CD4-positive, alpha-beta T cell treated with Interleukin-17A for 4 hours (primary cell): ENCODE measurements at regions not wholly inside any gene's neighbourhood (a gene's known extent, or its start where the extent isn't known, plus 50 kb on each side); places are given as distances from the start of the nearest gene placed in this dataset.

ENCODE experiments used
- DNase-seq: peaks from one replicate; pipeline ENCODE4 v3.0.0-alpha.2; 2020; ENCODE audit warnings: mixed read lengths

DNA sequence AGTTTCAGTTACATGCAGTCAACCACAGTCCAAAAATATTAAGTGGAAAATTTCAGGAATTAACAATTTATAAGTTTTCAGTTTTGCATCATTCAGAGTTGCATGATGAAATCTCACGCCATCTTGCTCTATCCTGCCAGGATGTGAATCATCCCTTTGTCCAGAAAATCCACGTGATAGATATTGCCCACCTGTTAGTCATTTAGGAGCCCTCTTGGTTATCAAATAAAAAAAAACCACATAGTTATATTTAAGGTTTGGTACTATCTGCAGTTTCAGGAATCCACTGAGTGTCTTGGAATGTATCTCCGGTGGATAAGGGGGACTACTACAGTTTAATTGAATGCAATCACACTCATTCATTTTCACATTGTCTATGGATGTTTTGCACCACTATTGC is 1249.0 kb upstream of the CITED2 start:
- DNase-seq = no peak

DNA sequence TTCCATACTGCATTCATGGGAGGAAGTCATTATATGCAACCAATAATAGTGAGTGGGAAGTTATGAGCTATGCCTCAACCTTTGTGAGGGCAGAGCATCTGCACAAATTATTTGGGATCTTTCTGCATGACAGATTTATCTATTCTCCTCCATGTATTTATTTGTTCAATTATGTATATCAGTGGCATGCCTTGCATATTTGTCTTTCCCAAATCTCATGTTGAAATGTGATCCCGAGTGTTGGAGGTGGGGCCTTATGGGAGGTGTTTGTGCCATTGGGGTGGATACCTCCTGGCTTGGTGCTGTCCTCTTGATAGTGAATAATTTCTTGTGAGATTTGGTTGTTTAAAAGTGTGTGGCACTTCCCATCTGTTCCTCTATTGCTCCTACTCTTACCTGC is 1246.0 kb upstream of the CITED2 start:
- no peak for DNase-seq

GRCh38 chr6:140609956-140610355 is 1235.5 kb upstream of the CITED2 start:
- DNase-seq = no peak

DNA sequence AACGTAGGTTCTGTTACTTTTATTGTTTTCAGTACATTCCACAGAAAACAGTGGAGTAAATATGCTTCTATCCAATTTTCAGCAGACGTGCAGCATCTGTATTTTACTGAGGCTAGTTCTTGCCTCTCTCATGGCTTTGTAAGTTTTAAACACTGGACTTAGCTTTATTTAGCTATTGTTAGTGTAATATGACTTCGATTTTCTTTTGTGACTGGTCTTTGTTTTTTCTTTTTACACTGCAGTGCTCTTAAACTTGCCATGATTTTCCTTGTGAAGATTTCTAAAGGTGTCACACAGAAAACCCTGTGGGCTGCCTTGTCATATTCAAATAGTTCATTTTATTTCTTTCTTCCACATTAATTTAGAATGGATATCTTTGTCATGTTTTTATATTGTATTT is 1234.9 kb upstream of the CITED2 start:
- DNase-seq = no peak

- no peak for DNase-seq
Measured at GRCh38 chr6:140604786-140605185, 1230.3 kb upstream of the CITED2 start.

- no peak for DNase-seq
Measured at GRCh38 chr6:140602431-140603248, 1228.2 kb upstream of the CITED2 start.

DNA sequence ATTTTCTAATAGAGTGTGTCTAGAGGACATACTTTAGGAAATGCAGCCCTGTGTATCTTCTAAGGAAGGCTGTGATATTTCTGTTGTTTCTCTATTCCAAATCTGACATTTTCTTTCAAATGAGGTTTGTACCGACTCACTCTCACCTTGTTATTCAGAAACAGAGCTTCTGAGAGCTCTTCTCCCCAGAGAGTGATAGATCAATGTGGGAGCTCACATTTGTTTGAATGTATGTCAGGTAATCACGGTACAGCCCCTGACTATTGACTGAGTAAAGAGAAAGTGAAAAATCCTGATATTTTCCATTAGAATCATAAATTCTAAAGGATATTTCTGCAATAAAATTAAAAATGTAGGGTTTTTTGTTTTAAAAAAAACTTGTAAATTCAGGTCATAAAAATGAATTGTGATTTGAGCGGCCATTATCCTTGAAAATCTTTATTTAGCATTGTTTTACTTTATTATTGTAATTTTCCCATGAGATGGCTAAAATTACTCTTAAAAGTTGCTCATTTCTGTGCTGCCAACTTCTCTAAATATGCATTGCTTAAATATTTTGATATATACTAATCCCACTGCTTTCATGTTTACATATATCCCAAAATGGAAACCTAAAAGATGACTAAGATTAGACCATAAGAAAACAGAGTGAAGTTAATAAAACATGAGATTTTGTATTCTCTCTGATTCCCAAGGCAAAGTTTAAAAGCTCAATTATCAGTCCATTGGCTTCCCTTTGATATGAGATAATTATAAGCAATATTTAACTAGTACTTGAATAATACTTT is 1226.8 kb upstream of the CITED2 start:
- DNase-seq = no peak

DNA sequence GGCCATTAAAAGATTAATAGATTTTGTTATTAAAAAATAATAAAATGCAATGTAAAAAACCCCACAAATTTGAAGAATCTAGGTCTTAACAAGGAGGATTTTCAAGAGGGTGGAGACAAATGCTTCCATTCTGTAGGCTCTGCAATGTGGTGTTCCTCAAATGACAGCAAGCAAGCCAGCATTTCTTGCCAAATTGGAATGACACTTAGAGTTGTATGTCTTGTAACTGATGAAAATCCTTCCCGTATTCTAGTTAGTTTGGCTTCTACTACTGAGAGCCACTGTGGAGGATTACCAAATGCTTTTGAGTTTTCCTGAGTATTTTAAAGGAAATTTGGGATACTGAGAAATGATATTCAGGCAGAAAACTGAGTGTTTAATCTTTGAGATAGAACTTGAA is 1225.5 kb upstream of the CITED2 start:
- DNase-seq = no peak

DNA sequence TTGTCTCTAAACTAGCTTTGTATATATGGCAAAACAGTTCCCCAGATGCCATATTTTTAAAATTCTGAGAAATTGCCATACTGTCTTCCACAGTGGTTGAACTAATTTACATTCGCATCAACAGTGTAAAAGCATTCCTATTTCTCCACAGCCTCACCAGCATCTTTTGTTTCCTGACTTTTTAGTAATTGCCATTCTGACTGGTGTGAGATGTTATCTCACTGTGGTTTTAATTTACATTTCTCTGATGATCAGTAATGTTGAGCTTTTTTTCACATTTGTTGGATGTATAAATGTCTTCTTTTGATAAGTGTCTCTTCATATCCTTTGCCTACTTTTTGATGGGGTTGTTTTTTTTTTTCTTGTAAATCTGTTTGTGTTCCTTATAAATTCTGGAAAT is 1222.7 kb upstream of the CITED2 start:
- no peak for DNase-seq

- DNase-seq = no peak
Measured at GRCh38 chr6:140594806-140595128, 1220.3 kb upstream of the CITED2 start.

DNA sequence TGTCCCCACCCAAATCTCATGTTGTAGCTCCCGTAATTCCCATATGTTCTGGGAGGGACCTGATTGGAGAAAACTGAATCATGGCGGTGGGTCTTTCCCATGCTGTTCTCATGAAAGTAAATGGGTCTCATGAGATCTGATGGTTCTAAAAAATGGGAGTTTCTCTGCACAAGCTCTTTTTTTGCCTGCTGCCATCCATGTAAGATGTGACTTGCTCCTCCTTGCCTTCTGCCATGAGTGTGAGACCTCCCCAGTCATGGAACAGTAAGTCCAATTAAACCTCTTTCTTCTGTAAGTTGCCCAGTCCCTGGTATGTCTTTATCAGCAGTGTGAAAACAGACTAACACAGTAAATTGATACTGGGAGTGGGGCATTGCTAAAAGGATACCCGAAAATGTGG is 1218.4 kb upstream of the CITED2 start:
- no peak for DNase-seq

DNA sequence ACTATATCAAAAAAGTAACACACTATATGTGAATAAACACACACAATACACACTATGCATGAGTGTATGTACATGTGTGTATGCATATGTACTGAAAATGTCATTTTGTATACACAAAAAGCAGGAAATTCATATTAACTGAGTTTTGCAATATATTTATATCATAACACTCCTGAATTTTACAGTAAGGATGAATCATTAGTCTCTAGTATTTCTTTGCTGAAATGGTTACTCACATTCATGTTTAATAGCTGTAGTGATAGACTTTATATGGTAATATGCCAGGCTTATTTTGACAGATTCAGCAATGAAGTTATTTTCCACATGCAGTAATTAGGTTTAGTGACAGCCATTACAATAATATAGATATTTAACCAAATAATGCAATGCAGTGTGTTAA is 1216.2 kb upstream of the CITED2 start:
- no peak for DNase-seq

DNA sequence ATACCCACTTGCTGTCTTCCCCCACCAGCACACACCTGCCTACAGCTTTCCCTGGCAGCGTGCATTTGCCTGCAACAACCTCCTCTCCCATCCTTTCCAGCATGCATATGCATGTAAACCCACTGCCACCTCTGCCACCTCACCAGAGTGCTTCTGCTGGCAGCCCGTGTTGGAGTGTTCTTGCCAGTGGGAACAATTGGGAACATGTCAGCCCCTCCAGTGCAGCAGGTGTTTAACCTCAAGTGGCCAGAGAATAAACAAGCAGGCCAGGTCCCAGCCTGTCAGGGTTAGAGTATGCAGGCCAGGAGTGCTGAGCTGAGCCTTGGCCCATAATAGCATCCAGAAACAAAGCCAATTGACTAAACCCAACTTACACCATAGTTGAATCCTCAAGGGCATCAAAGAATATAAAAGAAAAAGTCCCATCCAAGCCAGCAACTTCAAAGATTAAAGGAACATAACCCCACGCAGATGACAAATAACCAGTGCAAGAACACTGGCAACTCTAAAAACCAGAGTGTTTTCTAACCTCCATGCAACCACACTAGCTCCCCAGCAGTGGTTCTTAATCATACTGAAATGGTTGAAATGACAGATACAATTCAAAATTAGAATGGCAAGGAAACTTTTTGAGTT is 1212.1 kb upstream of the CITED2 start:
- DNase-seq = no peak

DNA sequence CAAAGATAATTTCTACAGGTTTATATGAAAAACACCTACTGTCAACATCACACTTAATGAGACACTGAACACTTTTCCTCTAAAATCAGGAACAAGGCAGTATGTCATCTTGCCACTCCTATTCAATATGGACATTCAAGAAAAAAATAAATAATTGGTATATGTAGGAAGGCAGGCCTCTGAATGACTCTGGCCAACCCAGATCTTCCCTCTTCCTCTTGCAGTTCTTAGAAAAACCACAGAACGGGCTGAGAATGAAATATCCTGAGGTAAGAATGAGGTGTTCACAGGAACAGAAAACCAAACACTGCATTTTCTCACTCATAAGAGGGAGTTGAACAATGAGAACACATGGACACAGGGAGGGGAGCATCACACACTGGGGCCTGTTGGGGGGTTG is 1207.2 kb upstream of the CITED2 start:
- DNase-seq = no peak

DNA sequence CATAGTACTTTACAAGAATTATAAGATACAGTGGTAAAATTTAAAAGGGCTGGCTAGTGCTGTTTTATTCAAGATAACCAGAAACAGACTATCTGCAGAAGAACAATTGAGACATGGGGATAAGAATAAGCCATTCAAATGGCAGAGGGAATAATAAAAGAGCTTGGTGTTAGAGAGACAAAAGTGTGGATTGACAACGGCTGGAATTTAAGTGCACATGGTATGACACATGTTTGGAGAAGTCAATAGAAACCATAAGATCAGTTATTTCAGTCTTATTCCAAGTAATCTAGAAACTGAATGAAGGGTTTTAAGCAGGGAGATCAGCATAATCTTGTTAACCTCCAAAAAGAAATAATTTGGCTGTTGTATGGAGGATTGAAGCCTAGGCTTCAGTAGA is 1205.5 kb upstream of the CITED2 start:
- no peak for DNase-seq

DNA sequence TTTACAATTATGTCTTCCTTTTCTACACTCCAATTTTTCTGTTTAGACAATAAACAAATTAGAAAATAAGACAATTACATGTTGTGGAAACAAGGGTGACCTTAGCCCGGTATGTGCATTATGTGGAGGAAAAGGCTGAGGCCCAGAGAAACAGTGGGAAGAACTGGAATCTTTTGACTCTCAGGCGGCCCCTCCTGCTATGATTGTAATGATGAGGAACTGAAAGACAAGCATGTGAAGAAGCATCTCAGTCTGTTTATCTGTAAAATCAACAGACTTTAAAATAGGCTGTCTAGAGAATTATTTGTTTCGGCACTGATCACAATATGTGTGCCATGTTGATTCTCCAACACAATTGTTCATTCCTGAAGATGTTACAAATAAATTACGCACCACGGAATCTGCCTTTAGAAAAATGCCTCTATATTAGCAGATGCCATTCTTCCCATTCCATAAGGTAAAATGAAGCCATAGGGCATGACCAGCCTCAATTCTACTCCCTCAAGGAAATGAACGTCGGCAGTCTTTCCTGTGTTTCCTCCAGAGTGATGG is 1201.6 kb upstream of the CITED2 start:
- DNase-seq = no peak

DNA sequence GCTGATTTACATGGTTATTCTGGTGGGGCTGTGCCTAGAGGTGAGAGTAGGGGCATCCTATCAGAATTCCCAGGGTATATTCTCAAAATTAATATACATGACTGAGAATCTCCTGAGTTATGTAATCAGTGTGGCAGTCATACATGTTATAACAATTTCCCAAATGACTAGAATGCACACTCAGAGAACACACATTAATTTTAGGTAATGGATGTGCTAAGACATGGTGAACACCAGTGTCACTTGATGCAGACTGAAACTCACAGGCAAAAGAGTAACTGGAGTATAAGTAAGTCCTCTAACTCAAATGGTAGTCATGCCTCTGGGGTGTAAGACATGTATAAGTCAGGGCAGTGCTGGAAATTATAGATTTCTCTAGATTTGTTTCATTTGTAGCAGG is 1198.4 kb upstream of the CITED2 start:
- DNase-seq = no peak

DNA sequence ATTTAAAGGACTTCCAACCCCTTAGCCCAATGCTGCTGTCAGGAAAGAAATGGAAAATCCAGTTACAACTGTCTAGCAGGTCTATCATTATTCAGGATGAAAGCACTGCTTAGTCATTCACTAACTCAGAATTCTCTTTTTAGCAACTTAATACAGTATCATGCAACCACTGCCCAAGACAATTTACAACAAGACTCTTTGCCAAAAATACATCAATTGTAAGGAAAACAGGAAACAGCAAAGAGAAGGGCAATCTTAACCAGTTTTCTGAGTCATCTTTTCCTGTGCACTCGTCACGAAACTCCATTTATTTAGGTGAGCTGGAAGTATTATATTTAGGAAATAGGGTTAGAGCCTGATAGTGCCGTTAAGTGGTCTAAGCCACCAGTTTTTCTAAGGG is 1197.7 kb upstream of the CITED2 start:
- no peak for DNase-seq

- no peak for DNase-seq
Measured at GRCh38 chr6:140571145-140571544, 1196.7 kb upstream of the CITED2 start.

- no peak for DNase-seq
Measured at GRCh38 chr6:140567466-140567865, 1193.0 kb upstream of the CITED2 start.

DNA sequence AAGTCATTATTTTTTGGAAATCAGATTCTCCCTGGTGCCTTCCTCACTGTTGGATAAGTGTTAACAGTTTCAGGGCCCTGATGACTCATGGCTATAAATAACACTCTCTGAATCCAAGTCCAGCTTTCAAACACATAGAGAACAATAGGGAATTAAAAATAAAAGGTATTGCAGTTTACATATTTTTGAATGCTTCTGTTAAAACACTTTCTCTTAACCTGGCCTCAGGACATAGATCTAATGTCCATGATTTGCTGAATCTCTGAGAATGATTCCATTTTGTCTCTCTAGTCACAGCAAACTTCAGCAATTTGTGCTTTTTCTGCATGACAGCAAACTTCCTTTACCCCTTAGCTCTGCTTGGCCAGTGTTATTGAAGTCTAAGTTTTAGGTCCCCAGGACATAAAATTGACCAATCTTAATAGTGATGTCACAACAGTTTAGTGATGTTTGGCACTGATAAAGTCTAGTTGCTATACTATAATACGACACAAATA is 1192.4 kb upstream of the CITED2 start:
- no peak for DNase-seq

DNA sequence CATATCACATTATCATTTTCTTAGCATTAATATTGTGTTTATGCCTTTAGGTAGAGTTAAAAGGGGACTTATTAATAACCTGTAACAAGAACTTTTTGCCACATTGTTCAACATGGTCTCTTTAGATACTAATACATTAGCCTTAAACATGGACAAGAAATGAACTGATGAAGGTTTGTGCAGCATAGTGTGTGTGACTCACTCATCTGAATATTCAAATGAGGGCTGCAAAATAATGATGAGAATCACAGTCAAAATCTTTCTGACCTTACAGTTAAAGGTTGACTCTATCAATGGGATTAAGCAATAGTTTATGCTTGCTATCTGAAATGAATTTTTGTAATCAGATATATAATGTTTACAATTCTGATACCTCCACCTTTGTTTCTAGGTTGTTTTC is 1189.3 kb upstream of the CITED2 start:
- DNase-seq = no peak

DNA sequence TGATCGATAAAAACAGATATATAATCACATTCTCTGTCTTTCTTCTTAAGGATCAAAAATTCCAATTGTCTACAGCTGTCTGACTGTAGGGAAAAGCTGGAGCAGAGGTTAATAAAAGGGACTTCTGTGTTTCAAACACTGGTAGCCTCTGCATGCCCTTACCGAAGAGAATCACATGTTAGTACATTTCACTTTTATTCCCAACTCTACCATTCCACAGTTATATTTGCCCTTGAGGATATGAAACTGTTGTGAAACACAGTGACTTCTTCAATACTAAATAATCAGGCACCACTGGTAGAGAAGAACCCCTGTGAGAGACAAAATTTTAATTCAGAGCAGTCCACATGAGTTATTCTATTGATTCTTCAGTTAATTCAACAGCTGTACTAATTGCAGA is 1187.3 kb upstream of the CITED2 start:
- no peak for DNase-seq

DNA sequence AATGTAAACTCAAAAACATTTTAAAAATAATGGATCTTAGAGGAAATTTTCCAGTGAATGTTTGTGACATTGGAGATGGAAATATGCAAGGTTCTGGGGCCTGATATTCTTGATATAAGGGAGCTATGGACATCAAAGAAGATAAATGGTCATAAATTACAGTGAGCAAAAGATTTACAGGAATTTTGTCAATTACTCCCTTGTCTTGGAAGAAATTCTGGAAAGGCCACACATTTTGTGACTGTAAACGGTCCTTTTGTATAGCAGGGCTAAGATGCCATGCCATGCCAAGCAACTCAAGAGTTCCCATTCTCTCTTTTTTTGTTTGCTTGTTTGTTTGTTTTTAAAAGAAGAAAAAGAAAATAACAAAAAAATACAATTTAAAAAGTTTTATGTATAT is 1186.2 kb upstream of the CITED2 start:
- DNase-seq = no peak
